ENCODE measurements at regions not wholly inside any gene's neighbourhood (a gene's known extent, or its start where the extent isn't known, plus 50 kb on each side); places are given as distances from the start of the nearest gene placed in this dataset.

DNA sequence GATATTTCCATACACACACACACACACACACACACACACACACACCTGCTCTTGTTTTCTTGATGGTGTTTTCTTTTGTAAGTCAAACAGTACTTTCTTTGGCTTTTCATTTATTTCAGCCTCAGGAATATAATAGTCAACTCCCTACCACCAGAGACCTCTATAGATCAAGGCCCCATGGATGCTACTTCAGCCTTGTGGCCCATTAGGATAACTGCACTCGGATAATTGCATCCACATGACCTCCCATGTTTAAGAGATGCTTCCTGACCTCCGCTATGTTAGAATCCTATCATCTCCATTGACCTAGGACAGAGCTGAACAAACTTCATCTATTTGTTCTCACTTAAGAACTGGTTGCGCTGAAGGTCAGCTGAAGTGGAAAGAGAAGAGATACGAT lies 1094.0 kb upstream of the B3GALT2 start:
- TF ChIP-seq, protein P1, sequence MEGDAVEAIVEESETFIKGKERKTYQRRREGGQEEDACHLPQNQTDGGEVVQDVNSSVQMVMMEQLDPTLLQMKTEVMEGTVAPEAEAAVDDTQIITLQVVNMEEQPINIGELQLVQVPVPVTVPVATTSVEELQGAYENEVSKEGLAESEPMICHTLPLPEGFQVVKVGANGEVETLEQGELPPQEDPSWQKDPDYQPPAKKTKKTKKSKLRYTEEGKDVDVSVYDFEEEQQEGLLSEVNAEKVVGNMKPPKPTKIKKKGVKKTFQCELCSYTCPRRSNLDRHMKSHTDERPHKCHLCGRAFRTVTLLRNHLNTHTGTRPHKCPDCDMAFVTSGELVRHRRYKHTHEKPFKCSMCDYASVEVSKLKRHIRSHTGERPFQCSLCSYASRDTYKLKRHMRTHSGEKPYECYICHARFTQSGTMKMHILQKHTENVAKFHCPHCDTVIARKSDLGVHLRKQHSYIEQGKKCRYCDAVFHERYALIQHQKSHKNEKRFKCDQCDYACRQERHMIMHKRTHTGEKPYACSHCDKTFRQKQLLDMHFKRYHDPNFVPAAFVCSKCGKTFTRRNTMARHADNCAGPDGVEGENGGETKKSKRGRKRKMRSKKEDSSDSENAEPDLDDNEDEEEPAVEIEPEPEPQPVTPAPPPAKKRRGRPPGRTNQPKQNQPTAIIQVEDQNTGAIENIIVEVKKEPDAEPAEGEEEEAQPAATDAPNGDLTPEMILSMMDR (IDR thresholded peaks at IDR 0.05) = no peak
- TF ChIP-seq POLR2A (IDR thresholded peaks at IDR 0.05) (no peak), EP300 (IDR thresholded peaks at IDR 0.05) (no peak)
